Daoy (cell line): ENCODE measurements at regions not wholly inside any gene's neighbourhood (a gene's known extent, or its start where the extent isn't known, plus 50 kb on each side); places are given as distances from the start of the nearest gene placed in this dataset.

Experiments used
- DNase-seq: peaks from one replicate; pipeline ENCODE4 v3.0.0-alpha.2; 2015; ENCODE audit warnings: low read depth

DNA sequence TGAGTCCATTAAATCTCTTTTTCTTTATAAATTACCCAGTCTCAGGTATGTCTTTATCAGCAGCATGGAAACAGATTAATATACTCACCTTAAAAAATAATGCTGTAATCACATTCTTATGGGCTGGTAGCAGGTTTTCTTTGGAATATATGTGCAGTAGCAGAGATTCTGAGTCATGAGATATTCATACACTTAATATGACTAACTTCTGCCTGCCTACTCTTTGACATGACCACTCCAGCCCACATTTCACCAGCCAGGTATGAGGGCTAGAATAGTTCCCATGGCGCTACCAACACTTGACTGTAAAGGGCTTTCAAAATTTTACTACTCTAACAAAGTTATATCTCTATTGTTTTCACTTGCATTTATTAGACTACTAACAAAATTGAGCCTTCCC lies 74.1 kb upstream of the GHR start:
- no peak for DNase-seq

DNA sequence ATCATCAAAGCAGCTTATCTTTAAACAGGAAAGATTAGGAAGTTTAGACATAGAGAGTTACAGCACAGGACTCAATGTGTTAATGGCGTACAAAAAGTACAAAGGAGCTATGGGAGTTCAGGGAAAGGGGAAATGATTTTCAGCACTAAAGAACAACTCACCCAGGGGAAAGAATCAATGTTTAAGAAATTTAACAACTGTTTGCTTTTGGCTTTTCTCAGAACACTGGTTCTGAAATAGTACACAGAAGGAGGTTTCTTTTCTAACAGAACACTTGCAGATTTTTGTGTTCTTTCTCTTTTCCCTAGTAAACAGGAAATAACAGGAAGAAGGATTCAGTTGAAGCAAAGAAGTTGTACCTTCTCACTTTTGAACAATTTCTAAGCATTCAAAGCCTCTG lies 71.3 kb upstream of the GHR start:
- DNase-seq, result no peak

DNA sequence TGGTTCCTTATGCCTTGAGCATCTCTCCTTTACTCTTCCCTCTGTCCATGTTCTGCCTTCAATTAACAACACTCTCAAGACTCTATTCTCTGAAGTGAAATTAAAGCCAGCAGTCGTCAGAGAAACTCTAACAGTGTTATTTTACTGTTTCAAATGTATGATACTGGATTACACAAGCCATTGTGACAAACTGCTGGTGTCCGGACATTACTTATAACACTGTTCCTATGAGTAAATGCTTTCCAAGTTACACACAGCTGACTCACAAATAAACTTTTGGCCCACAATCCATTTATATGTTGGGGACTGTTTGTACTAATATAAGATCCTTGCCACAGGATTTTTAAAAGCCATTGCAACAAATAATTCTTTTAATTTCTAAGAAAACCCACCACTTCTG lies 63.2 kb upstream of the GHR start:
- DNase-seq, result no peak

DNA sequence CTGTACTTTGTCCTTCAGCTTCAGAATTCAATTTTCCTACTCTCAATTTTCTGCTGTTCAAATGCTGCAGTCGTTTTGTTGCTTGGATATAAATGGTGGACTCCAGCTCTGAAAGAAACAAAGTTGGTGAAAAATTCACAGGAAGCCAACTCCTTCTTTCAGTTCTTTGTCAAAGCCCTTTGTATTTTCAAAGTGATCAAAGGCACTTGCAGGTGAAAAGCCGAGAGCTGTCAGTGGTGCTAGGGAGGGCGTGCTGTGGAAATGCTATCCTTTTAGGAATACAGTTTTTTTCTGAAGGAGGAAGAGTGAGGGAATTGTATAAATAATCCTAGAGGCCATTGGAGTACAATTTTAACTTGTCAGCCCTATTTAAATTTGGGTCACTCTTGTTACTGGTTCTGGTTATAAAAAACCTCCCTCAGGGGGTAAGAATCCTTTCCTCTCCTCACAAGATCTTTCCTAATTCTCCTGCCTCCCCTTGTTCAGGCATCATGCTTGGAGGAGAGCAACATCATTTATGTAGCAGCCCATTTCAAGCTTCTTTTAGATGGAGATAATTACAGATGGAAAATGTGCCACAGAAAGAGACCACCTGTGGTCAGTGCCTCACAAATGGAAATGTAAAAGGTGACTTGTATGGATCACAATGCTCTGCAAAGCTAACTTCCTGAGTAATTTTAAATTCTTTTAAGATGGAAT lies 62.5 kb upstream of the GHR start:
- DNase-seq, result no peak

DNA sequence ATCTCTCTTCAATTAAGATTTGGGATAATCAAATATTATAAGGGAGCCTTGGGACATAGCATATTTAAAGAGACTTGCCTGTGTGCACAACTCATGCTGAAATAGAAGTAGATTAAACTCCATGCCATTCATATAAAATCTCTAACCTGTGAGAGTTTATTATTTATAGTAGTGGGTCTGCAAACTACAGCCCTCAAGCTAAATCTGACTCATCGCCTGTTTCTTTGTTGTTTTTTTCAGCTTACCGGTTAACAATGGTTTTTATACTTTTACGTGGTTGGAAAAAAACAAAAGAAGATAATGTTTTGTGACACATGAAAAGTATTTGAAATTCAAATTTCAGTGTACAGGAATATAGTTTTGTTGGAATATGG lies 61.9 kb upstream of the GHR start:
- DNase-seq, result no peak

DNA sequence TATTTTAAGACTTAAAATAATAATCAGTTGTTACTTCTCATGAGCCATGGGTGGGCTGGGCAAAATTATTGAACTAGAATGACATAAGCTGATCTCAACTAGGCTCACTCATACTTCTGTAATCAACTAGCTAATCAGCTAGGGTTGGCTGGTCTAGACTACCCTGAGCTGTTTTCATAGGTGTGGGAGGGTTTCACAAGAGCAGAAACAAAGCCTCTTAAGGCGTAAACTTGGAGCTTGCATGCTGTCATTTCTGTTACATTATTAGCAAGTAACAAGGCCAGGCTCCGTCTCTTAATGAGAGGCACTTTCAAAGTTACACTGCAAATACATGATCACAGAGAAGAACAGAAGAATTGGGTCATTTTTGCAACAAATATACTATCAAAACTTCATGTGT lies 57.2 kb upstream of the GHR start:
- no peak for DNase-seq
